ENCODE measurements at regions not wholly inside any gene's neighbourhood (a gene's known extent, or its start where the extent isn't known, plus 50 kb on each side); places are given as distances from the start of the nearest gene placed in this dataset.

DNA sequence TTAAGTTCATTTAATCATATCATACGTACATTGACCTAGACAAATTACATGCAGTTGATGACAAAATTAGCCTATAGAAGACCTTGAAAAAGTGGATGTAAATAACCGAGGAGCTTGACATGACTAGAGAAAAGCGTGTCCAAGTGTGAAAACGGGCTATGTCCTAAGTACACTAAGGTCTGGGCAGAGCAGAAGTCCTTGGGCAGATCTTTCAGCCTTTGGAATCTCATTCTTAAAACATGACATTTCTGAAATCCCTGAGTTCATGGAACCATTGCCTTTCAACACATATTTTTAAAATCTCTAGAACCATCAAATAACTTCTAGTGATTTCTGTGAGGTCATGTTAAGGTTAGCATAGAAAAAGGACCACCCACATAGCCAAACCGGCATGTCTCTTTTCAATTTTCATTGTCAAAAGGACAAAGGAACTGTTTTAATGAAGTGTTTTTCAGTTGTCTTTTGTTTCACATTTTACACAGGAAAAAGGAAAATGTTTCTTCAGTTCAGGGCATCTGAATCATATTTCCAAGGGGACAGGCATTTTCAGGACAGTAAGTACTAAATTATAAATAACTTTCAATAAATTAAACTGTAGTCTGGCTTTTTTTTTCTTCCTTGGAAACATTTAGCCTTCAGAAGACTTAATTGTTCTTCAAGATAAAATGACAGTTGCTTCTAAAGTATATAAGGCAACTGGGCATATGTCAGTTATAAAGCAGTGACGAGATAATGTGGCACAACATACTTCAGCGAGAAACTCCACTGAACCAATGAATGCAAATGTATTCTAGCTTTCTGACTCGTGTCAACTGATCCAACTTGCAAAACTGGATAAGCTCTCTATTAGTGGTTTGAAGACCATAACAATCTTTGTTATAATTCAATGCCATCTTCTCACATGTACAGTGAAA lies 416.8 kb downstream of the NFIB start:
- intact Hi-C loops (cut with micrococcal nuclease) (loop anchor here (5.0 kb wide), 5 partner anchors 40 to 425 kb away; no protein-coding TSS in a partner anchor), dilution Hi-C loops (cut with MboI; ENCODE audit: extremely low pct_ligation_motif_present, low sequenced_read_pairs) (no loop called here)
- DNase-seq (ENCODE audit: low read depth, low spot score): peak; percentile 78
- peak overlapping the region; percentile 51 for H2AFZ ChIP-seq (ENCODE audit: low read depth, low read length)
- TF ChIP-seq FOS (IDR thresholded peaks at IDR 0.05; ENCODE audit: borderline replicate concordance, insufficient read depth, low read length) (no peak), GATA2 (IDR thresholded peaks at IDR 0.05; ENCODE audit: insufficient read depth, insufficient read length, low read depth, low read length) (no peak), EZH2 (IDR thresholded peaks at IDR 0.05; ENCODE audit: borderline replicate concordance, low read depth, low read length, severe bottlenecking) (no peak), CTCF (IDR thresholded peaks at IDR 0.05; ENCODE audit: extremely low read depth in 1 of 2, insufficient read depth in 1 of 2, low read depth in 1 of 2, low read length in 2 of 2) (no peak), MAX (IDR thresholded peaks at IDR 0.05; ENCODE audit: insufficient read depth, insufficient read length) (no peak), MYC (IDR thresholded peaks at IDR 0.05; ENCODE audit: low read depth, low read length) (no peak), JUN (IDR thresholded peaks at IDR 0.05; ENCODE audit: borderline replicate concordance, insufficient read depth, insufficient read length, low read depth) (no peak), POLR2A (IDR thresholded peaks at IDR 0.05; ENCODE audit: low read depth, low read length) (no peak), POLR2AphosphoS5 (IDR thresholded peaks at IDR 0.05; ENCODE audit: insufficient read depth, low read depth, low read length) (no peak)
- peak overlapping the region; percentile 35 for H3K4me2 ChIP-seq (ENCODE audit: insufficient read depth, low read length)
- H3K27ac ChIP-seq (ENCODE audit: insufficient read depth, low read depth, low read length): no peak overlapping the region
- FAIRE-seq: no peak
- H3K27me3 ChIP-seq (ENCODE audit: control insufficient read depth in 2 of 2, insufficient read depth in 2 of 2, low read length in 2 of 2): no peaks in the 10 kb centered on the region
- H4K20me1 ChIP-seq (replicated peaks; ENCODE audit: control insufficient read depth, extremely low read depth, insufficient read depth, low read length): no peaks in the 10 kb centered on the region
- H3K9me3 ChIP-seq (replicated peaks; ENCODE audit: control insufficient read depth, insufficient read depth, low read length): no peaks in the 10 kb centered on the region
- BruUV-seq (replicated peaks): no TSS peak
- ChIA-PET CTCF (interaction anchor here (1.1 kb wide), 1 partner anchor 42 kb away, joined by 3 read pairs; no protein-coding TSS in a partner anchor), POLR2A (interaction anchor here (0.6 kb wide), 1 partner anchor 1052 kb away, joined by 4 read pairs; no protein-coding TSS in a partner anchor)
- no peak overlapping the region for H3K9ac ChIP-seq (replicated peaks; ENCODE audit: extremely low read depth, insufficient read depth, low read length)
- H3K4me1 ChIP-seq (ENCODE audit: control insufficient read depth, extremely low read depth, insufficient read depth, low read length): peaks cover 31% of the 10 kb centered on the region
- H3K36me3 ChIP-seq (ENCODE audit: control insufficient read depth in 2 of 2, extremely low read depth in 1 of 2, insufficient read depth in 2 of 2, low read length in 2 of 2): no peaks in the 10 kb centered on the region
- H3K4me3 ChIP-seq (replicated peaks in 1 of 3; ENCODE audit: insufficient read depth in 1 of 3, low read depth in 1 of 3, low read length in 3 of 3): no peak overlapping the region
- H3K9me1 ChIP-seq (replicated peaks; ENCODE audit: control insufficient read depth, extremely low read depth, insufficient read depth, low read length): no peaks in the 10 kb centered on the region
- H3K79me2 ChIP-seq (ENCODE audit: control insufficient read depth, insufficient read depth, low read length): no peaks in the 10 kb centered on the region

All from endothelial cell of umbilical vein (primary cell).